Esophagus muscularis mucosa (tissue), 4 donors: ENCODE measurements at regions not wholly inside any gene's neighbourhood (a gene's known extent, or its start where the extent isn't known, plus 50 kb on each side); places are given as distances from the start of the nearest gene placed in this dataset.

ENCODE experiments used
- DNase-seq: peaks from one replicate; pipeline ENCODE4 v3.0.0-alpha.2; 2017; ENCODE audit errors: extremely low spot score
- H3K27ac ChIP-seq, 4 donors: fragments of 200-600 bp; sonication (generic); replicated peaks in 1 of 4; 1 replicate in 3 of 4; 2 replicates in 1 of 4; pipeline ENCODE4 v1.5.1; 2016 to 2019; ENCODE audit warnings: mild to moderate bottlenecking in 1 of 4
- H3K27me3 ChIP-seq, 4 donors: fragments of 200-600 bp; sonication (generic); one replicate each; pipeline versions ENCODE4 v1.5.1 to v1.6.0; 2016 to 2019
- H3K36me3 ChIP-seq, 4 donors: fragments of 200-600 bp; sonication (generic); one replicate each; pipeline ENCODE4 v1.5.1; 2016 to 2019
- H3K4me1 ChIP-seq, 4 donors: fragments of 200-600 bp; sonication (generic); one replicate each; pipeline ENCODE4 v1.5.1; 2016 to 2019
- H3K4me3 ChIP-seq, 4 donors: fragments of 200-600 bp; sonication (generic); 1 replicate in 2 of 4; 2 replicates in 2 of 4; pipeline ENCODE4 v1.5.1; 2016 to 2019; ENCODE audit warnings: mild to moderate bottlenecking in 4 of 4, moderate library complexity in 1 of 4
- H3K9me3 ChIP-seq, 4 donors: fragments of 200-600 bp; sonication (generic); 1 replicate in 3 of 4; 2 replicates in 1 of 4; pipeline ENCODE4 v1.5.1; 2016 to 2019
- EP300 ChIP-seq: sonication (generic); formaldehyde crosslinking; IDR thresholded peaks from one replicate; pipeline ENCODE4 v1.6.1; 2017; ENCODE audit warnings: antibody characterized with exemption
- POLR2A ChIP-seq: fragments of 450-650 bp; IDR thresholded peaks from one replicate; pipeline ENCODE4 v1.6.1; 2017; ENCODE audit warnings: antibody characterized with exemption, moderate library complexity, mild to moderate bottlenecking, low read depth
- POLR2AphosphoS5 ChIP-seq, 2 donors: sonication (generic); formaldehyde crosslinking; IDR thresholded peaks; one replicate each; pipeline ENCODE4 v1.6.1; 2017; ENCODE audit warnings: antibody characterized with exemption in 2 of 2
- WGBS: methylation state at CpG from one replicate; pipeline ENCODE4 v1.1.5; 2018; 5-methylcytosine and 5-hydroxymethylcytosine counted together
- intact Hi-C: fragments of 100-400 bp; cut with DNase I; formaldehyde crosslinking; loops from one replicate; pipeline ENCODE4 v1.15.1; 2023
- TF ChIP-seq, protein P1 (sequence below), 3 experiments: fragments of 200-600 bp in 2 of 3; fragments of 450-650 bp in 1 of 3; sonication (generic) in 2 of 3; IDR thresholded peaks; one replicate each; pipeline ENCODE4 v1.5.1; 2017 to 2019; ENCODE audit warnings: antibody characterized with exemption in 3 of 3, mild to moderate bottlenecking in 2 of 3, moderate library complexity in 1 of 3

DNA sequence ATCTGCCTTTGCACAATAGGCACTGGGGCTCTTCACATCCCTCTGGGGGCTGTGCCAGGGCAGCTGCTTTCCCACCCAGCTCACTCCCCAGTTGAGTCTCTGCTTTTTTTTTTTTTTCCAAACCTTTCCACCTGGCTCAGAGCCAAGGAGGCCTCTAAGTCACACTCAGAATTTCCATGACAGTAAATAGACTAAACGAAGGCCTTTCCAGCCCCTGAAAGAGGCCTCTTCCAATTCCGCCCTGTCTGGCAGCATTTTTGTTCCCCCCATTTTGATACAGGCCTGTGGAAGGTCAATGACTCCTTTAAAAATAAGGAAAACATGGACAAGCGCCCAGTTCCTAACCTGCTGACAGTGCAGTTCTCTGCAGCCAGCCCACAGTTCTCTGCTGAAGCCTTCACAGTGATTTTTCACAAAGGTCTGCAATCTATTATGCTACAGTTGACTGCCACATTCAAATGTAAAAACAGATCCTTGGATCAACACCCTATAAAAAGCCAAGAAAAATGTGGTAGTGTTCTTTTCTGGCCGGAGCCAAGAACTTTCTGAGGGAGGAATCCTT, 107.5 kb upstream of the SESN3 start:
- Histone ChIP-seq H3K27me3 (no peaks in the 10 kb centered on the region), H3K27ac (peak overlapping the region; percentile 82 to 88 (median 86)), H3K9me3 (no peaks in the 10 kb centered on the region), H3K4me1 (peaks cover 33 to 52% (median 43%) of the 10 kb centered on the region in 4 donors), H3K4me3 (no peak overlapping the region), H3K36me3 (no peaks in the 10 kb centered on the region)
- intact Hi-C loops, result loop anchor here (5.0 to 10.0 kb wide), 3 partner anchors 176 to 364 kb away; no protein-coding TSS in a partner anchor
- DNase-seq, result peak; percentile 90
- TF ChIP-seq EP300 (no peak), POLR2AphosphoS5 (IDR thresholded peaks at IDR 0.05) (peak; percentile 28 to 70)
- WGBS, result 13% methylated on average over 4 of the region's 4 CpGs

DNA sequence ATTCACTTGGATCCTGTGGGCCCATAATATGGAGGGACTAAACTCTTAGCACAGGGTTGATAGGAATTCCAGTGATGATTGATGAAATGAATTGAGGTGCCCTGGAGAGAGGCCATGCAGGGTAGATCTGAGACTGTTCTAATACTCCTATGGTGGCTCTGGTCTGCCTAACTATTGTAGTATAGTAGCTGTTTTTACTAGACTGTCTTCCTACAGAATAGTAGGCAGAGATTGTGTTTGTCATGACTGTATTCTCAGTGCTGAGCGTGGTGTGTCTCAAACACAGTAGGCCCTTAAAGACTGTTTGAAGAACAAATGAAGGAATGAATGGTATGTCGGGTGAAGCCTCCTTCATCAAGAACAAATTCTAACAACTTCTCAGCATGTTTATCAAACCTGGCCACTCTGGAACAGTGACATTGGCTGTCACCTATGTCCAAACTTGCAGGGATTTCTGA, 107.0 kb upstream of the SESN3 start:
- intact Hi-C loops, result loop anchor here (5.0 to 10.0 kb wide), 3 partner anchors 177 to 364 kb away; no protein-coding TSS in a partner anchor
- TF ChIP-seq, protein P1, sequence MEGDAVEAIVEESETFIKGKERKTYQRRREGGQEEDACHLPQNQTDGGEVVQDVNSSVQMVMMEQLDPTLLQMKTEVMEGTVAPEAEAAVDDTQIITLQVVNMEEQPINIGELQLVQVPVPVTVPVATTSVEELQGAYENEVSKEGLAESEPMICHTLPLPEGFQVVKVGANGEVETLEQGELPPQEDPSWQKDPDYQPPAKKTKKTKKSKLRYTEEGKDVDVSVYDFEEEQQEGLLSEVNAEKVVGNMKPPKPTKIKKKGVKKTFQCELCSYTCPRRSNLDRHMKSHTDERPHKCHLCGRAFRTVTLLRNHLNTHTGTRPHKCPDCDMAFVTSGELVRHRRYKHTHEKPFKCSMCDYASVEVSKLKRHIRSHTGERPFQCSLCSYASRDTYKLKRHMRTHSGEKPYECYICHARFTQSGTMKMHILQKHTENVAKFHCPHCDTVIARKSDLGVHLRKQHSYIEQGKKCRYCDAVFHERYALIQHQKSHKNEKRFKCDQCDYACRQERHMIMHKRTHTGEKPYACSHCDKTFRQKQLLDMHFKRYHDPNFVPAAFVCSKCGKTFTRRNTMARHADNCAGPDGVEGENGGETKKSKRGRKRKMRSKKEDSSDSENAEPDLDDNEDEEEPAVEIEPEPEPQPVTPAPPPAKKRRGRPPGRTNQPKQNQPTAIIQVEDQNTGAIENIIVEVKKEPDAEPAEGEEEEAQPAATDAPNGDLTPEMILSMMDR (IDR thresholded peaks at IDR 0.05), result no peak
- TF ChIP-seq EP300 (no peak), POLR2A (no peak)
- WGBS, result 51% methylated on average over 2 of the region's 2 CpGs
- peak overlapping the region; percentile 82 to 88 (median 86) for H3K27ac ChIP-seq
- H3K36me3 ChIP-seq, result no peaks in the 10 kb centered on the region
- H3K27me3 ChIP-seq, result no peaks in the 10 kb centered on the region
- peak overlapping the region in 2 of 4 donors; percentile 13 to 22 for H3K4me3 ChIP-seq
- no peaks in the 10 kb centered on the region for H3K9me3 ChIP-seq
- DNase-seq, result no peak
- peaks cover 33 to 52% (median 43%) of the 10 kb centered on the region in 4 donors for H3K4me1 ChIP-seq

DNA sequence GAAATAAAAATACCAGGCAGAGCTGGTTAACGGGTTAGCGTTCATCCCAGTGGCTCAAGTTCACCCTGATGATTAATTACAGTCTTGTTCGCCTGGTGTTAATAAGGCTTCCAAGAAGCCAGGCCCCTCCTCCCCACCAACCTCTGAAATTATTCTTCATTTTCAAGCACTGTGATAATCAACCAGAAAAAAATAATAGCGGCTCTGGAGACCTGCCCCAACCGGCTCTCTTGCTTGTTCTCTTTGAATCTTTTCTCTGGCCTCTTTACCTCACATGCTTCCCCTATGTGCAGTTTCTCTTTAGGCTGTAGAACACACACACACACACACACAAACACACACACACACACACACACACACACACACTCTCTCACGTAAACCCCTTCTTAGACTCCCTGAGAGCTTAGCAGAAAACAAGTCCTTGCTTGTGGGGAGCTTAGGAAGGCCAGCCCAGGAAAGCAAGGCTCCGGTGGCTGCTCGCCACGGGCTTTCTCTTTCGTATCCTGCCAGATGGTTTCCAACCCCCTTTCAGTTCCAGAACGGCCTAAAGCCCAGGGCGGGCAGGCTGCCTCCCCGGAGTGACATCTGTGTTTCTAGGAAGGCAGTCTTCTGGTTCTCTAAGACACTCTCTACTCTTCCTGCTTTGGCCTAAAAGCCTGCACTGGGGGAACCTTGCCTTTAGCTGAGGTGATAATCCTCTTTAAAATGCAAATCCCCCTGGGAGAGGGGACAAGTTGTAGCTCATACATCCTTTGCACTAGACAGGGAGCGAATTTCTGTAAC, 106.4 kb upstream of the SESN3 start:
- Histone ChIP-seq H3K4me3 (peak overlapping the region; percentile 13 to 32 (median 25)), H3K27me3 (no peaks in the 10 kb centered on the region), H3K9me3 (no peaks in the 10 kb centered on the region), H3K4me1 (peaks cover 33 to 52% (median 43%) of the 10 kb centered on the region in 4 donors), H3K36me3 (no peaks in the 10 kb centered on the region), H3K27ac (peak overlapping the region; percentile 82 to 88 (median 86))
- DNase-seq, result peak; percentile 92
- 12% methylated on average over 14 of the region's 14 CpGs for WGBS
- peak in 1 of 2 donors; percentile 32 for TF ChIP-seq POLR2AphosphoS5 (IDR thresholded peaks at IDR 0.05)
- TF ChIP-seq, protein P1 (IDR thresholded peaks at IDR 0.05), result no peak
- intact Hi-C loops, result loop anchor here (5.0 to 10.0 kb wide), 3 partner anchors 177 to 365 kb away; no protein-coding TSS in a partner anchor

DNA sequence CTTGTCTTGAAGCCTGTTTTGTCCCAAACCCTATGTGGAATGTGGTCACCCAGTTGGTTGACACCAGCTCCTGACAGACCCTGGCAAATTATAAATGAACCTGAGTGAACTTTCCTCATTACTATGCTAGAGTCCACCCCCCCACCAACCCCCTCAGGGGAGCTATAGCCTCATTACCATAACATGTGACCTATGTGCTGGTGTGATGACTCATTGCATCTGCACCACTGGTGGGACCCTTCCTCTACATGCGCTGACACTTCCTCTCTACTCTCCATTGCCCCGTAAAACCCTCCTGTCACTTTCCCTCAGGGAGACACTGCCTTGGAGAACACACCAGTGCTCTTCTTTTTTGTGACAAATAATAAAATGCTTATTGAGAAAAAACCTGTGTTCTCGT, 105.0 kb upstream of the SESN3 start:
- intact Hi-C loops, result loop anchor here (5.0 to 10.0 kb wide), 3 partner anchors 179 to 366 kb away; no protein-coding TSS in a partner anchor
- Histone ChIP-seq H3K27me3 (no peaks in the 10 kb centered on the region), H3K27ac (no peak overlapping the region), H3K36me3 (no peaks in the 10 kb centered on the region), H3K9me3 (no peaks in the 10 kb centered on the region), H3K4me1 (peaks cover 33 to 47% (median 43%) of the 10 kb centered on the region in 4 donors), H3K4me3 (no peak overlapping the region)
- TF ChIP-seq POLR2AphosphoS5 (IDR thresholded peaks at IDR 0.05), result no peak
- no peak for TF ChIP-seq EP300
- TF ChIP-seq, protein P1 (IDR thresholded peaks at IDR 0.05), result no peak
- no peak for TF ChIP-seq POLR2A
- DNase-seq, result peak; percentile 42
- 90% methylated on average over 3 of the region's 3 CpGs for WGBS

DNA sequence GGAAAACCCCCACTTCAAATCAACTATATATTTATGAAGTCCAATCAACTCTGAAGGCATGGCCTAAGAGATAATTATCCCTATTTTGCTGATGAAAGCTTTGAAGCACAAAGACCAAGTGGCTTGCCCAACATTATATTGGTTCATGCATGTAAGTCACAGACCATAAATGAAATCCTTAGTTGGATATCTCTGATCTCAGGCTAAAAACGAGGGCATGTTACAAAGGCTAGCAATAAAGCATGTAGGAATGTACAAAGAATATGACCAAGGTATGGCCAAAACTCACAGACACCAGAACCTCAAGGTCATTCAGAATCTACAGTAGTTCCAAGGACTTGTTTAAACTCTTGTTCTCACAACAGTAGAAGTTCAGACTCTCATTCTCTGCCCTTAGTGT, 100.2 kb upstream of the SESN3 start:
- TF ChIP-seq, protein P1 (IDR thresholded peaks at IDR 0.05), result no peak
- no peak for TF ChIP-seq POLR2A
- TF ChIP-seq POLR2AphosphoS5 (IDR thresholded peaks at IDR 0.05), result no peak
- TF ChIP-seq EP300, result no peak
- no peak for DNase-seq
- 83% methylated on average over 1 of the region's 1 CpG for WGBS
- Histone ChIP-seq H3K9me3 (no peaks in the 10 kb centered on the region), H3K27me3 (no peaks in the 10 kb centered on the region), H3K4me3 (no peak overlapping the region), H3K4me1 (peaks cover 0 to under 1% (median 0%) of the 10 kb centered on the region in 4 donors), H3K27ac (no peak overlapping the region), H3K36me3 (no peaks in the 10 kb centered on the region)
- intact Hi-C loops, result loop anchor here (10.0 kb wide), 2 partner anchors 176 to 184 kb away; no protein-coding TSS in a partner anchor
